ENCODE measurements at regions not wholly inside any gene's neighbourhood (a gene's known extent, or its start where the extent isn't known, plus 50 kb on each side); places are given as distances from the start of the nearest gene placed in this dataset.

- no peak for TF ChIP-seq CTCF (IDR thresholded peaks at IDR 0.05)
- TF ChIP-seq POLR2A (IDR thresholded peaks at IDR 0.05), result no peak
Measured at GRCh38 chr11:134611537-134611936, 199.5 kb upstream of the B3GAT1 start.

Measured in prostate gland (tissue), 2 donors.